GM13977 (cell line): ENCODE measurements at regions not wholly inside any gene's neighbourhood (a gene's known extent, or its start where the extent isn't known, plus 50 kb on each side); places are given as distances from the start of the nearest gene placed in this dataset.

ENCODE experiments used
- DNase-seq: peaks from one replicate; pipeline ENCODE4 v3.0.0; 2012; ENCODE audit warnings: low spot score
- in situ Hi-C: fragments of 300-500 bp; cut with MboI; formaldehyde crosslinking; loops from one replicate; pipeline ENCODE4 v1.12.0; 2022; ENCODE audit warnings: low sequenced_read_pairs, low pct_unique_long_range_greater_than_20kb, mixed read lengths, inconsistent platforms; ENCODE audit not compliant: unreplicated experiment
- TF ChIP-seq, protein P1 (sequence below): IDR thresholded peaks from 2 replicates; pipeline ENCODE4 v1.5.1; 2012; ENCODE audit warnings: mild to moderate bottlenecking, control low read depth; ENCODE audit not compliant: insufficient read depth; ENCODE audit errors: extremely low read depth, missing control alignments

DNA sequence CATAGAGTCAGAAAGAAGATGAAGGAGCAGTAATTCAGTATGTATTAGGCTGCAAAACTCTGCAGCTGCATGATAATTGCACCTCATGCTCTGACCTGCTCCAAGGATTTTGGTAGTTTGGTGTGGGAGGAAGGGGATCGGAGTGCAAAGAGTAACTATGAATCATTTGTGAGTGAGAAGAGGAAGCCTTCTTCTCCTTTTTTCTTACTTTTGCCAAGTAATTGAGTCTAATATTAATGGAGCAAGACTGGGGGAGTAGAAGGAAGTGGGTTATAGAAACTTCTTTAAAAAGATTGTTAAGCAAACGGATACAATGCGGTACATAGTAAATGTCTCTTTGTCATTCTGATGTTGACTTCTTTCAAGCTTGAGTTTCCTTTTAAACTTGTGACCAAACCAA lies 276.5 kb downstream of the EDEM1 start:
- no peak for DNase-seq

DNA sequence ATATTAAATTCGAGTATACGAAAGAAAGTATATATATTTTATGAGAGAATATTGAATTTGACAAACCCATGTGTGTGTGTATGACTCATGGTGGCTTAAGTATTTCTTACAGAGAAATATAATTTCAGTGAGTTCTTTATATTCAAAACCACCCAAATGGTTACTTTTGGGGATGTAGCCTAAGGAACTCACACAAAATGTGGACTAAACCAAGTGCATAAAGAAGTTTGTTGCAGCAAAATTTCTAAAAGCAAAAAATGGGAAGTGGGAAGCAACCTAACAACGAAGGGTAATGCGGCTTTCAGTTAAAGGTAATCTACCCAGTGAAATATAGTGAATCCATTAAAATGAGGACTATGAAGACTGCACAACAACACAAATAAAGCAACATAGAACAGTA lies 277.1 kb downstream of the EDEM1 start:
- in situ Hi-C loops = no loop called here
- TF ChIP-seq, protein P1, sequence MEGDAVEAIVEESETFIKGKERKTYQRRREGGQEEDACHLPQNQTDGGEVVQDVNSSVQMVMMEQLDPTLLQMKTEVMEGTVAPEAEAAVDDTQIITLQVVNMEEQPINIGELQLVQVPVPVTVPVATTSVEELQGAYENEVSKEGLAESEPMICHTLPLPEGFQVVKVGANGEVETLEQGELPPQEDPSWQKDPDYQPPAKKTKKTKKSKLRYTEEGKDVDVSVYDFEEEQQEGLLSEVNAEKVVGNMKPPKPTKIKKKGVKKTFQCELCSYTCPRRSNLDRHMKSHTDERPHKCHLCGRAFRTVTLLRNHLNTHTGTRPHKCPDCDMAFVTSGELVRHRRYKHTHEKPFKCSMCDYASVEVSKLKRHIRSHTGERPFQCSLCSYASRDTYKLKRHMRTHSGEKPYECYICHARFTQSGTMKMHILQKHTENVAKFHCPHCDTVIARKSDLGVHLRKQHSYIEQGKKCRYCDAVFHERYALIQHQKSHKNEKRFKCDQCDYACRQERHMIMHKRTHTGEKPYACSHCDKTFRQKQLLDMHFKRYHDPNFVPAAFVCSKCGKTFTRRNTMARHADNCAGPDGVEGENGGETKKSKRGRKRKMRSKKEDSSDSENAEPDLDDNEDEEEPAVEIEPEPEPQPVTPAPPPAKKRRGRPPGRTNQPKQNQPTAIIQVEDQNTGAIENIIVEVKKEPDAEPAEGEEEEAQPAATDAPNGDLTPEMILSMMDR = no peak
- no peak for DNase-seq

More for the DNA sequence above, 276.5 kb downstream of the EDEM1 start:
- in situ Hi-C loops = no loop called here
- TF ChIP-seq, protein P1 = no peak

DNA sequence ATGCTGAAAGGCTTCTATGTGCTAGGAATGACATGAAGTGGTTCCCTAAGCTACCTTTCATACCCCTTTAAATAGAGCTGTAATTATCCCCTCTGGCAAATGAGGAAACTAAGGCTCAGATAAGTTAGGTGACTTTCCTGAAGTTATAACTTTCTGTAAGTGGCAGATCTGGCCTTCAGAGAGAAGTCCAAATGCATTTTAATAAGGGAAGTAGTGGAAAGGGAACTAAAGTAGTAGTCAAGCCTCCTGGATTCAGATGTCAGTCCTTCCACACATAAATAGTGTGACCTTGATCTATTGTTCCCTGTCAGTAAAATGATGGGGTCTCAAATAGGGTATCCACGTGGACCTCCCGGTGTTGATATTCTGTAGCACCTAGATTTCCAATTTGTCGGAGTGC lies 277.7 kb downstream of the EDEM1 start:
- no peak for DNase-seq
- in situ Hi-C loops = no loop called here
- TF ChIP-seq, protein P1 = no peak

DNA sequence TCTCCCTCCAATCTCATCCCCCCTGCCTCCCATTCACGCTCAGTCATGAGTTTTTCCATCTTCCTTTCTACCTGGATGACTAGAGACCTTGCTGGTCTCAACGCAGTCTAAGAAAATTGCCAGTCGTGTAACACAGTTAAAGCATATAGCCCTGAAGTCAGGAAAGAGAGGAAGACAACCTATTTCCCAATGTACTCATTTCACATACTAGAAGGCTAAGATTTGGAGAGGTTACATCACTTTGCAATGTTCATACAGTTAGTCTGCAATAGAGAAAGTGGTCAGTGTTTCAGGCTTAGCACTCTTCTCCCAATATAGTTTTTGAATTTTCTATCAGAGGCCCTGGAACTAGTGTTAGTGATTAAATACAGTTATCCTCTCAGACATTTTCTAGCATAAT lies 278.6 kb downstream of the EDEM1 start:
- TF ChIP-seq, protein P1 = no peak
- DNase-seq = no peak
- in situ Hi-C loops = no loop called here

DNA sequence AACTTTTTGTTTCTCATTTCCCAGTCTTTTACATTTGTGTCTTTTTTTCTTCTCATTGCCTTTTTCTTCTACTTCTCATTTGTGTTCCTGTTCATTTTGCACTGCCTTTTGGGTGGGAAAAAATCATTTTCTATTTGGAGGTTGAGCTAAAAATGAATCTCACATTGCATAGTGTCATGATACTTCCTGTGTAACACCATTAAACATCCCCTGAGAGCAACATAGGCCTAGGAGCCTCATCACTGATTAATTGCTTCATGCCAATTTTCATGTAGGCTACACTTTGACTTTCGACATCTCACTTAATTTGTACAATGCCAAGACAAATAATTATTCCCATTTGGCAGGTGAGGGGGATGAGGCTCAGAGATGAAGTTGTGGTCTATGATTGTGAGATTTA lies 279.2 kb downstream of the EDEM1 start:
- TF ChIP-seq, protein P1 = no peak
- no peak for DNase-seq
- in situ Hi-C loops = no loop called here

DNA sequence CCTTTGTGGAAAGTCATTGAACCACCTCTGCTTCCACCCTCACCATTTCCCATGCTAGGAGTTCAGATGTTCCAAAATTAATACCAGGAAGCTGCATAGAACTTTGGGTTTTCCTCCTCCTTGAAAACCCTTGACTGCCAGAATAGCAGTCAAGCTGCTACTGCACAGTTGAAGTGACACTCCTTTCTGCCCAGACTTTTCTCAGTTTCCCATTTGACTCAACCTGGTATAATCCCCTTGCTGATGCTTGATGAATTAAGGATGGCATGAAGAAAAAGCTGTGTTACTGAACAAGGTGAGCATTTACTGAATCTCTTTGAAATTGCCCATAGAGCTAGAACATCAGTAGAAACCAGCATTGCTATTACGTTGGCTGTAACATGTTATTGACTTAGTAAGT lies 286.0 kb downstream of the EDEM1 start:
- TF ChIP-seq, protein P1 = no peak
- no peak for DNase-seq
- in situ Hi-C loops = no loop called here

DNA sequence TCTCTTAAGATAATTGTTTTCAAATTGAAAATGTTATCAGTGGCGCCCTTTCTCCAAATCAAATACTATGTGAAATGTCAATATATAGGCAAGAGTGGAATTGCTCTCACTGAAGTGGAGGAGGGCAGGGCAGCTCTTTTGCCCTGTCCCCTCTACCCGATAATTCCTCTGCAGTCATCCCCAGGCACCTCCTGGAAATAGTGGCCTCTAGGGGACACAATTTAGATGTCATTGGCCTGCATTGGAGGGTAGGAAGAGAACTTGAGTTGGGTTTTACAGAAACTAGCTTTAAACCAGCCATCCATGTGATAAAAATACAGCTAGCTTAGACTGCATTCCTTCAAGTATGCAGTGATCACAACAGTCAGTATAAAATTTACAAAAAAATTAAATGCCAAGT lies 288.9 kb downstream of the EDEM1 start:
- in situ Hi-C loops = no loop called here
- DNase-seq = no peak
- TF ChIP-seq, protein P1 = no peak
